Prostate gland (tissue), 2 donors: ENCODE measurements at regions not wholly inside any gene's neighbourhood (a gene's known extent, or its start where the extent isn't known, plus 50 kb on each side); places are given as distances from the start of the nearest gene placed in this dataset.

Experiments used
- DNase-seq: peaks from one replicate; pipeline ENCODE4 v3.0.0-alpha.2; 2019; ENCODE audit warnings: low spot score
- H3K27ac ChIP-seq, 2 donors: fragments of 200-600 bp; sonication (generic); 2 replicates each; pipeline ENCODE4 v1.5.1; 2017 to 2019
- H3K27me3 ChIP-seq: fragments of 200-600 bp; sonication (generic); replicated peaks from 2 replicates; pipeline ENCODE4 v1.5.1; 2019; ENCODE audit not compliant: insufficient read depth
- H3K36me3 ChIP-seq, 2 donors: fragments of 200-600 bp; sonication (generic); 1 replicate in 1 of 2; 2 replicates in 1 of 2; pipeline versions ENCODE4 v1.5.1 to v1.8.1; 2017 to 2019
- H3K4me1 ChIP-seq: fragments of 200-600 bp; sonication (generic); replicated peaks from 2 replicates; pipeline ENCODE4 v1.5.1; 2019
- H3K4me3 ChIP-seq, 2 donors: fragments of 200-600 bp; sonication (generic); 2 replicates each; pipeline ENCODE4 v1.5.1; 2017 to 2019
- H3K9me3 ChIP-seq: fragments of 200-600 bp; sonication (generic); 2 replicates; pipeline ENCODE4 v1.5.1; 2017
- CTCF ChIP-seq, 4 experiments: fragments of 200-600 bp in 2 of 4; fragments of 450-650 bp in 2 of 4; sonication (generic) in 2 of 4; IDR thresholded peaks; 1 replicate in 3 of 4; 2 replicates in 1 of 4; pipeline ENCODE4 v1.5.1; 2016 to 2019; ENCODE audit warnings: antibody characterized with exemption in 4 of 4, mild to moderate bottlenecking in 2 of 4, moderate library complexity in 2 of 4
- POLR2A ChIP-seq: fragments of 450-650 bp; IDR thresholded peaks from one replicate; pipeline ENCODE4 v1.6.1; 2016; ENCODE audit warnings: antibody characterized with exemption, mild to moderate bottlenecking
- POLR2AphosphoS5 ChIP-seq: sonication (generic); formaldehyde crosslinking; IDR thresholded peaks from one replicate; pipeline ENCODE4 v1.6.1; 2017; ENCODE audit warnings: antibody characterized with exemption
- WGBS: methylation state at CpG from one replicate; pipeline ENCODE4 v1.1.5; 2018; 5-methylcytosine and 5-hydroxymethylcytosine counted together
- intact Hi-C: fragments of 100-400 bp; cut with DNase I; formaldehyde crosslinking; loops from one replicate; pipeline ENCODE4 v1.14.2; 2022

- H3K4me3 ChIP-seq: no peak overlapping the region
- no peaks in the 10 kb centered on the region for H3K4me1 ChIP-seq
- WGBS: 78% methylated on average over 3 of the region's 3 CpGs
- no peaks in the 10 kb centered on the region for H3K27me3 ChIP-seq
- no peak for DNase-seq
- H3K36me3 ChIP-seq: no peaks in the 10 kb centered on the region
- TF ChIP-seq POLR2AphosphoS5: no peak
- H3K9me3 ChIP-seq: no peaks in the 10 kb centered on the region
- intact Hi-C loops: no loop called here
- no peak overlapping the region for H3K27ac ChIP-seq
Observed at GRCh38 chr3:104526901-104527401, 839.8 kb upstream of the ALCAM start.

GRCh38 chr3:104530934-104531333 lies 835.8 kb upstream of the ALCAM start:
- Histone ChIP-seq H3K4me3 (no peak overlapping the region), H3K27me3 (no peaks in the 10 kb centered on the region), H3K27ac (no peak overlapping the region), H3K4me1 (no peaks in the 10 kb centered on the region), H3K9me3 (no peaks in the 10 kb centered on the region), H3K36me3 (no peaks in the 10 kb centered on the region)
- 88% methylated on average over 7 of the region's 8 CpGs for WGBS
- TF ChIP-seq POLR2AphosphoS5: no peak
- no peak for TF ChIP-seq POLR2A
- no peak for TF ChIP-seq CTCF (IDR thresholded peaks at IDR 0.05)
- intact Hi-C loops: no loop called here
- DNase-seq: no peak

- TF ChIP-seq POLR2AphosphoS5 (no peak), POLR2A (no peak), CTCF (IDR thresholded peaks at IDR 0.05) (no peak)
- Histone ChIP-seq H3K36me3 (no peaks in the 10 kb centered on the region), H3K9me3 (no peaks in the 10 kb centered on the region), H3K27me3 (no peaks in the 10 kb centered on the region), H3K4me1 (no peaks in the 10 kb centered on the region), H3K4me3 (no peak overlapping the region), H3K27ac (no peak overlapping the region)
- DNase-seq: no peak
- intact Hi-C loops: no loop called here
Observed at GRCh38 chr3:104536715-104537114, 830.0 kb upstream of the ALCAM start.

- TF ChIP-seq POLR2A (no peak), CTCF (IDR thresholded peaks at IDR 0.05) (no peak)
- intact Hi-C loops: no loop called here
- H3K4me1 ChIP-seq: no peaks in the 10 kb centered on the region
- H3K9me3 ChIP-seq: no peaks in the 10 kb centered on the region
- DNase-seq: no peak
- no peak overlapping the region for H3K4me3 ChIP-seq
- no peaks in the 10 kb centered on the region for H3K36me3 ChIP-seq
- 84% methylated on average over 3 of the region's 3 CpGs for WGBS
- no peak overlapping the region for H3K27ac ChIP-seq
- no peaks in the 10 kb centered on the region for H3K27me3 ChIP-seq
Observed at GRCh38 chr3:104537323-104537722, 829.4 kb upstream of the ALCAM start.

- WGBS: 60% methylated on average over 3 of the region's 3 CpGs
- Histone ChIP-seq H3K27me3 (no peaks in the 10 kb centered on the region), H3K4me1 (no peaks in the 10 kb centered on the region), H3K4me3 (no peak overlapping the region), H3K9me3 (no peaks in the 10 kb centered on the region), H3K27ac (no peak overlapping the region), H3K36me3 (no peaks in the 10 kb centered on the region)
- DNase-seq: no peak
- TF ChIP-seq POLR2A (no peak), POLR2AphosphoS5 (no peak), CTCF (IDR thresholded peaks at IDR 0.05) (no peak)
- intact Hi-C loops: no loop called here
Observed at GRCh38 chr3:104546301-104546700, 820.4 kb upstream of the ALCAM start.
